ENCODE measurements at regions not wholly inside any gene's neighbourhood (a gene's known extent, or its start where the extent isn't known, plus 50 kb on each side); places are given as distances from the start of the nearest gene placed in this dataset.
"Not testable (repeated sequence)": the region's sequence is repeated elsewhere in the genome, so short reads cannot be mapped to it uniquely, and the experiment has no call there.

DNA sequence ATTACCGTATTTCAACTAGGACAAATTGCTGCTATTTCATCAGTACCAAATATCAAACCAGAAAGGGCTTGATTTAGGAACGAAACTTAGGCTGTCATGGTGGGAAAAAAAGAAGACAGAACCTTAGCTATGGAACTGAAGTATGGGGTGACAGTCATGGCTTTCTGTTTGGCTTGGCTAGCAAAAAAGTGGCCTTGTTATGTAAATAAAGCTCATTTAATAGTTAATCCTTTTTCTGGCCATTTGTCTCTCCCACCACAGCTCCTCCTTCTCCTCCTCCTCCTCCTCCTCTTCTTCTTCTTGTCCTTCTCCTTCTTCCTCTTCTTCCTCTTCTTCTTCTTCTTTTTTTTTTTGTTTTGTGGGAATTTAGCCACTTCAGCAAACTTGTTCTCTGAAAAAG lies 434.7 kb upstream of the NDST4 start:
- no peak for DNase-seq

DNA sequence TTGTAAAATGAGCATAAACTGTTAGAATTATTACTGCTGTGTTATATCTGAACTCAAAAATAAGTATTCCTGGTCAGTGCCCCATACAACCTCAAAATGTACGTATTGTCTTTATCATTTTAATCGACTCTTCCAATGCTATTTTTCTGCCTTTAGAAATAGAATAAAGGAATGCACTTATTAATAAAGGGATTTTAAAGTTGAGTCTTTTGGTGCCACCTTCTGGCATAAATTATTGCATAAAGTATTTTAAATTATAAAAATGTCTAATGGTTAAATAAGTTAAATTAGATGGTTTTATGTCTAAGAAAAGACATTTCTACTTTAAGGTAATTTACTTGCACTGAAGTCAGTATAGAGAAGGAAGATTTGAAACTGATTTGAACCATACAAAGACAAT lies 424.0 kb upstream of the NDST4 start:
- no peak for DNase-seq

DNA sequence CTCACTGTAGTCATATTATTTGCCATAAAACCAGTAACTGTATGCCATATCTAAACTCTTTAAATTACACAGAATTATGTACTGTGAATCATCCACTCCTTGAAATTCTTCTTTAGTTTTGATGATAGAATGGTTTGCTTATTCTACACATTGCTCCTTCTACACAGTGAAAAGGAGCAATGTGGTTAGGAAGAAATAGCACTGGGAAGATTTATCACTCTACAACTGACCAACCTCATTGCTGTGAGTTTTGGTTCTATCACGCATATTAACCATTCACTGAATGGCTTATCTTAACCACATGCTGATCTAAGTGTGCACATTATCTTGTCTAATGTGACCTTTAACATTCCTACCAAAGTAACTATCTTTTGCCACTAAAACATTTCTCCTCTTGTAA lies 415.7 kb upstream of the NDST4 start:
- no peak for DNase-seq

DNA sequence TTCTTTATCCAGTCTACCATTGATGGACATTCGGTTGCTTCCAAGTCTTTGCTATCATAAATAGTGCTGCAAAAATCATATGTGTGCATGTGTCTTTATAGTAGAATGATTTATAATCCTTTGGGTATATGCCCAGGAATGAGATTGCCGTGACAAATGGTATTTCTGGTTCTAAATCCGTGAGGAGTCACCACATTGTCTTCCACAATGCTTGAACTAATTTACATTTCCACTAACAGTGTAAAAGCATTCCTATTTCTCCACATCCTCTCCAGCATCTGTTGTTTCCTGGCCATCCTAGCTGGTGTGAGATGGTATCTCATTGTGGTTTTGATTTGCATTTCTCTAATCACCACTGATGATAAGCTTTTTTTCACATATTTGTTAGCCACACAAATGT lies 406.1 kb upstream of the NDST4 start:
- DNase-seq = not testable (repeated sequence)

DNA sequence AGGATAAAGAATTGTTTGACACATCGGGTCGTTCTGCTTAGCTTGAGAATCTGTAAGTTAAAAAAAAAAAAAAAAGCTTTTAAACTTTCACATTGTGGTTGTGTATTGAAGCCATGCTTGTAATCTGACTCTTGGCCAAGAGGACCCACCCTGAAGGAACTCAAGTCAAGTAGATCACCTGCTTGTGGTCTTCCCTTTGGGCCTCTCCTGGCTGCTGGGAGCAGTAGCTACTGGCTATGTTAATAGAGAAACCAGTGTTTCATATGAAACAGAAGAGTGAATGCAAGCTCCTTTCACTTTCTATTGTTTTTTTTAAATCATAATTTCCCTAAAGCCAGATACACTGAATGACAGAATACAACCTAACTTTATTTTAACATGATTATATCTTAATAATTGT lies 402.4 kb upstream of the NDST4 start:
- DNase-seq = no peak

DNA sequence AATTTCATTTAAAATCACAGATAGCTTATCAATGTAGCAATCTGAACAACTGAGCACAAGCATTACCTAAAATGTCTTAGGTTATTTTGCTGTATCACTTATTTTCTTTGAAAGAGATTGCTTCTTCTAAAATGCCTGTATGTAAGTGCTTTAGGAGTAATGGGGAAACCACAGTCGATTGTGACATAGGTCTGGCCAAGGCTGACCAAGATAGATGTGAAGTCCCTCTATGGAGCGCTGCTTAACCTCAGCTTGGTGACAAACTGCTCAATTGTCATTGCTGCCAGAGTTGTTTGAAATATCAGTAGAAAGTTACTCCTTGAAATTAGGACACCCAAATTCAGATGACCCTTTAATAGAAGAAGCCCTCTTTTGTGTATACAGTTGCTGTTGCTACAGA lies 401.9 kb upstream of the NDST4 start:
- no peak for DNase-seq

DNA sequence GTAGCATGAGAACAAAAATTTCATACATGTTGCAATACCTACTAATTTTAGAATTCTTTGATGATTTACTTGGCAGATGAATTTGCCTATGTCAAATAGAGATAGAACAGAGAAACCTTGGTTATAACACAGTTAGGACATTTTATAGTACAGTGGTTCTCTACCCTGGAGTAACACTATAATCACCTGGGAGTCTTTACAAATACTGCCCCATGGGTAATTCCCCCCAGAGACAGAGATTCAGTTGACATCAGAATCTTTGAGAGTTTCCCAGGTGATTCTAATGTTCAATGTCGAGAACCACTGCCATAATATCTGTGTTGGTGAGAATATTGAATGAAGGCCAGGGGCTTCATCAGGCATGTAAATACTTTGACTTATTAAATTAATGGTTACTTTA lies 401.3 kb upstream of the NDST4 start:
- no peak for DNase-seq

DNA sequence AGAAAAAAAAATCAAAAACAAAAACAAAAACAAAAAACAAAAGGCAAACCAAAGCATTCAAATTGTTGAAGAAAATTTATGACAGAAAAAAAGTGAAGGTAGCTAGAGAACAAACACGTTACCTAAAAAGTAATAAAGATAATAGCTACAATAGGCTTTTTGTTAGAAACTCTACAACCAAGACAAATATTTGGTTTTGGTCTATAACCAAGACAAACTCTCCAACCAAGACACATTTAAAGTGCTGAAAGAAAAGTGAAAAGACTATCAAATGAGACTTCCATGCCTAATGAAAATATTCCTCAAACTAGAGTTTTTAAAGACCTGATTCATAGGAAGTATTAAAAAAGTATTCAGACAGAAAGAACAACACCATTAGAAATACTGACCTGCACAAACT lies 391.9 kb upstream of the NDST4 start:
- no peak for DNase-seq

DNA sequence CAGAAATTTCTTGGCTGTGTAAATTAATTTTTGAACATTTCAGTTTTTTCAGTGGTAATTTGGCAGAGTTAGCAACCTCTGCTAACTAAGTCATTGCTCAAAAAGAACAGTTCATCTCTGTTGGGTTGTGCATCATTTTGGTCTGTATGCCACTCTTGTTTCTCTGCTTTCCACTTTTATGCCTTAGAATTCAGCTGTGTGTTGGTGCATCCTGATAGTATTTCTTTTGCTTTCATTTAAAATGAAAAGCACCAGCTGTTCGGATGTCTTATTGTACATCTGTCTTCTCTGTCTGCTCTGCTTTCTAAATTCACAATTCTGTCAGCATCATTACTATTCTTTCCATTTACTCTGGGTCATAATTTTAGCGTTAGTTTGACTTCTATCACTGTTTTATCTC lies 388.2 kb upstream of the NDST4 start:
- DNase-seq = no peak

DNA sequence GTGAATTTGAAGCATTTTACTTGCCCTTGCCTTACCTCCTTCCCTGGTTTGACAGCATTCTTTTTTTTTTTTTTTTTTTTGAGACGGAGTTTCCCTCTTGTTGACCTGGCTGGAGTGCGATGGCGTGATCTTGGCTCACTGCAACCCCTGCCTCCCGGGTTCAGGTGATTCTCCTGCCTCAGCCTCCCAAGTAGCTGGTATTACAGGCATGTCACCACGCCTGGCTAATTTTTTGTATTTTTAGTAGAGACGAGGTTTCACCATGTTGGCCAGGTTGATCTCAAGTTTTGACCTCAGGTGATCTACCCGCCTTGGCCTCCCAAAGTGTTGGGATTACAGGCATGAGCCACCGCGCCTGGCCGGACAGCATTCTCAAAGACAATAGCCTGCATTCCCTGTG lies 380.4 kb upstream of the NDST4 start:
- not testable (repeated sequence) for DNase-seq

DNA sequence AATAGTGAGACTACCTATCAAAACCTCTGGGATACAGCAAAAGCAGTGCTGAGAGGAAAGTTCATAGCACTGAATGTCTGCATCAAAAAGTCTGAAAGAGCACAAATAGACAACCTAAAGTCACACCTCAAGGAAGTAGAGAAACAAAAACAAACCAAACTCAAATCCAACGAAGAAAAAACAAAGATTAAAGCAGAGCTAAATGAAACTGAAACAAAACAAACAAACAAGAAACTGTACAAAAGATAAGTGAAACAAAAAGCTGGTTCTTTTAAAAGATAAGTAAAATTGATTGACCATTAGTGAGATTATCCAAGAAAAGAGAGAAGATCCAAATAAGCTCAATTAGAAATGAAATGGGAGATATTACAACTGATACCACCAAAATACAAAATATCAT lies 378.3 kb upstream of the NDST4 start:
- no peak for DNase-seq

DNA sequence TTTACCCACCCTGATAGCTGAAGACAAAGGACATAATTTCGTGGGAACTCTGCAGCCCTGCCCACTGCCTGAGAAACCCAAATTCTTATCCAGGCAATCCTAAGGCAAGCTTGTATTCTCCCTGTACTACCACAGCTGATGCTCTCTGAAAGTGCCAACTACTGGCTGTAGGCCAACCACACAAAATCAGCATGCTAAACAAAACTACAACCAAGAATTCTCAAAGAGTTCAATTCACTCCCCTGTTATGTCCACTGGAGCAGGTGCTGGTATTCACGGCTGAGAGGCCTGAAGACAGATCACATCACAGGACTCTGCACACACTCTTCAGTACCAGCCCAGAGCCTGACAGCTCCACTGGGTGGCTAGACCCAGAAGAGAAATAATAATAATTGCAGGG lies 375.9 kb upstream of the NDST4 start:
- no peak for DNase-seq

DNA sequence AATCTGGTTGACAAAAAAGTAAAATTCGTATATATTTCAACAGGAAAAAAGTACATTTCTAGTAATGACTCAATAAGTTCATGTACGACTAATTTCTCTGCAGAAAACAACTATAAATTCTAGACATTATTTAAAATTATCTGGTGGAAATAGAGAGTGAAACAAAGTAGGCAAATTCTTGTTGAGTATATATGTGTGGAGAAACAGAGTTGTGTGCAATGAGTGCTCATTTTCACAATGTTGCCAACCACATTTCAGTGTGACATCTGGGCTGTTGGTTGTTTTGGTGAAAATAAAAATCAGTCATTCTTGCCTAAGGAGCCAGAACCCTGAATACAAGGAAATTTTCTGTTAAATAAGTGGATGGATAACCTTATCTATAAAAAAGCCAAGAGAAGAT lies 372.0 kb upstream of the NDST4 start:
- no peak for DNase-seq

DNA sequence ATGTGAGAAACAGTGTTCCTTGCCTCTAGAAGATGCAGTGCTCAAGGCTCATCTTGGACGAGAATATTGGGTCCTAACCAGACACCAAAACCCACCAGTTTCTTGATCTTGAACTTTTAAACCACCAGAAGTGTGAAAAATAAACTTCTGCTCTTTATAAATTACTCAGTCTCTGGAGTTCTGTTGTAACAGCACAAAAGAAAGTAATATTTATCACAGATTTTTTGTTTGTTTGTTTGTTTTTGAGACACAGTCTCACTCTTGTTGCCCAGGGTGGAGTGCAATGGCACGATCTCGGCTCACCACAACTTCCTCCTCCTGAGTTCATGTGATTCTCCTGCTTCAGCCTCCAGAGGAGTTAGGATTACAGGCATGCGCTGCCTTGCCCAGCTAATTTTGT lies 371.1 kb upstream of the NDST4 start:
- DNase-seq = no peak

DNA sequence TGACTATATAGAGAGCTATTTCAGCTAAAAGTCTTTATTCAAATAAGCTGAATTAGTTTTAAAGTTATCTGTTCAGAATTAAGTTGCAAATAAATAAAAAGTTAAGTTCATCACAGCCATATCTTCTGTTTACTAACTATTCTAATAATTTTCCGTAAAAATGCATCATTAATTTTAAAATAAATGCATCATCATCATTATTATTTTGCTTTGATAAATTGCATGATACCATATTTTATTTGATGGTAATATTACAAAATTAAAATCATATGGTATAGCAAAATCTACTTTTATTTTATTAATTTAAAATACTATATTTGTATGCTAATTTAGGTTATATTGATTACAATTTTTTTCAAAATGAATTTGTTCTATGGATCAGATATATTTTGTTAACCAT lies 357.3 kb upstream of the NDST4 start:
- no peak for DNase-seq

DNA sequence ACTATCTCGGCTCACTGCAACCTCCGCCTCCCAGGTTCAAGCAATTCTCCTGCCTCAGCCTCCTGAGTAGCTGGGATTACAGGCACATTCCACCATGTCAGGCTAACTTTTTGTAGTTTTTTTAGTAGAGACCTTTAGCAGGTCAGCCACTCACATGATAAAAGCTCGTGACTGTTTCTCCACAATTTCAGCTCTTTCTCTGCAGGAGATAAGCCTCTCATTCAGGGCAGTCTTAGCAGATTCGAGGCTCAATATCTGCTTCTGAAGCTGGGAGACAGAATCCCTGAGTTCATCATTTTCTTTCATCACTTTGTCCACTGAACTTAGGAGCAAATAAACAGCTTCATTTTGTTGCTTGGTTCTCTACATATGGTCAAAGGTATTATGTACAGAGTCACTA lies 345.9 kb upstream of the NDST4 start:
- DNase-seq = not testable (repeated sequence)

DNA sequence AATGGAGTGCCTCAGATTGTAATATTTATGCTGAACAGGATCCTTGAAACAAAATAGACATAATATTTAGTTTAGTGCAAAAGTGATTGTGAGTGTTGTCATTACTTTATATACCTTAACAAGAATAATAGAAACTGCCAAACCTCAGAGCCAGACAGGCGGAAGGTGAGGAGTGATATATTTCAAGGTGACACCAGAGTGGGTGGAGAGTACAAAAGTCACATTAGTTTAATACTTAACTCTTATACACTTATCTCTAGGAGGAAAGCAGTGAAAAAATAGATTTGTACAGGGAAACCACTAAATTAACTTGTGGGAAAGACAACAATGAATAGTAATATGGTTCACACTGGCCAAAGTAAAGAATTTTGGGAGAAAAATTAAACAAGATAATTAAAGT lies 342.8 kb upstream of the NDST4 start:
- DNase-seq = no peak

DNA sequence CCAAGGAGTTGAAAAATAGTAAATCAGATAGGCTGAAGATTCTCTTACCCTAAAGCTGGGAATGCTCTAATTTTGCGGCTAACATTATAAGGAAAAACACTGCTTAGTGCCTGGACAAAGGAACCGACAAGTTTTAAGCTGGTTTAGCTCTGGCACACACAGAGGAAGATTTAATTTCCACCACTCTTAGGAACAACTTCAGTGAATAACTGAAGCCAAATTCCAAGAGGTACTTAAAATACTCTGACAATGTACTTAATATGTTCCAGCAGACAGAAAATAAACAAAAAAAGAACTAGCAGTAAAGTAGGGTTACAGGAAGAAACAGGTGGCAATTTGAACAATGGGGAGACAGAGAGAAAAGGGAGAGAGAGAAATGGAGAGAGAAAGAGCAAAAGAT lies 340.8 kb upstream of the NDST4 start:
- no peak for DNase-seq

DNA sequence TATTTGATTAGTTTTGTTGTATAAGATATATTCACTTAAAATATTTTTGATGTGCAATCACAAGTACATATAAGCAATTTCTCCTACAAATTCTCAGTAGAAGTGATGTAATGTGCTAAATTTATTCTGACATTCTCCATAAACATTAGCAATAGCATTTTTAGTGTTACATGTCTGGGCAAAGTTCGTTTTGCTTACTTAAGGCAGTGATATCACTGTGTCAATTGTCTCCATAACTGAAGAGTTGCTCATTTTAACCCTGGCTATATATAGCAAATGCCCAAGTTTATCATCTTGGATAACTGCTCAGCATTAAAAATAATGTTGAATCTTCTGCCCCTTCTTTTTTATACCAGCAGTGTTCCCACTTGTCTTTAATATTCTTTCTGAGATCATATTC lies 340.0 kb upstream of the NDST4 start:
- no peak for DNase-seq

DNA sequence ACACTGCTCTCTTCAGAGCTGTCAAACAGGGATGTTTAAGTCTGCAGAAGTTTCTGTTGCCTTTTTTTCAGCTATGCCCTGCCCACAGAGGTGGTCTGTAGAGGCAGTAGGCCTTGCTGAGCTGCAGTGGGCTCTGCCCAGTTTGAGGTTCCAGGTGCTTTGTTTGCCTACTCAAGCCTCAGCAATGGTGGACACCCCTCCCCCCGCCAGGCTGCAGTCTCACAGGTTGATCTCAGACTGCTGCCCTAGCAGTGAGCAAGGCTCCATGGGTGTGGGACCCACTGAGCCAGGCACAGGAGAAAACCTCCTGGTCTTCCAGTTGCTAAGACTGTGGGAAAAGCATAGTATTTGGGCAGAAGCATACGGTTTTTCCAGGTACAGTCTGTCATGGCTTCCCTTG lies 338.8 kb upstream of the NDST4 start:
- DNase-seq = not testable (repeated sequence)

DNA sequence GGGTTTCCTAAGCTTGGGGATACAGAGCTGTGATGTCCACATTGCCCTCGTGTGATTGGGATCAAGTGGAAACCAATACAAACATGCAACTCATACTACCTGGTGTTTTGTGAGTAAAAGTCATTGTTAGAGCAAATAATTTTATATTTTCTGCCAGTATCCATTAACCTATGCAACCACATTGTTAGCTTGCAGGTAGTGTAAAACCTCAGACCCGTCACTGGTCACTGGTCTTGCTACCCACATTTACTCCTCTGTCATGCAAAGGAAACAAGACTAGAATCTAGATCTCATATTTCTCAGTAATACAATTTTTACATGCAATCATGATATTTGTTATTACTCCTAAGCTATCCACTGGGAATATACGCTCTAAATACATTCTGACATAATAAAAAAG lies 324.3 kb upstream of the NDST4 start:
- no peak for DNase-seq

DNA sequence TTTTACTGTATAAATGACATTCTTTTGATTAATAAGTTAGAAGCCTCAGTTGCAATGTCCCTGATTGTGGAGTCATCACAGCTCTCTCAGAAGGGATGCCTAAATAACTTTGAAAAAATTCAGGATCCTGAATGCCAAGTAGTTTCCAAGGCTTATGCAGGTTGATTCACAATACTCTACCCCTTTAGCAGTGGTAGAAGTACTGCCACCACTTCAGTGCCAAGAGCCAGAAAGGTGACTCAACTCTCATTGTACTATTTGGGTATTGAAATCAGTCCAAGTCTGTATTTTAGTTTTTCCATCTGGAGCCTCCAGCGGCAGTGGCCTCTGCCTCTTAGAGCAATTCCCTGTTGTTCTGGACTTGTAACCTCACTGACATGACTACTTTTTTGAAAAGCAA lies 320.1 kb upstream of the NDST4 start:
- DNase-seq = no peak

DNA sequence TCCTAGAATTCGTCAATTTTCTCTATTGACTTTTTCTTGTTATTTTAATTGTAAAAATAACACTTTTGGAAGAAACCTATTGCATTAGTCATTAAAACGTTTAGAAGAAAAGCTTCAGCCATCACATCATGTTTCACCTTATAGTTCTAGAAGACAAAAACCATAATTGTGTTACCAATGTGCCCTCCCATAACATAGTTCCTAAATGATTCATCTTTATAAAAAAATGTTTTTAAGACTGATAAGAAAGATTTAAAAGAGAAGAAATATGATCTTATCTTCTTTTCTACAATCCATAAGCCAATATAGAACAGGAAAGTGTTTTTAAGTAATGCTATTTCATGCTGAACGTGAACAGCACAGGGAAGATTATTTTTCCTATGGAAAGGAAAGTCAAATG lies 316.6 kb upstream of the NDST4 start:
- DNase-seq = no peak

DNA sequence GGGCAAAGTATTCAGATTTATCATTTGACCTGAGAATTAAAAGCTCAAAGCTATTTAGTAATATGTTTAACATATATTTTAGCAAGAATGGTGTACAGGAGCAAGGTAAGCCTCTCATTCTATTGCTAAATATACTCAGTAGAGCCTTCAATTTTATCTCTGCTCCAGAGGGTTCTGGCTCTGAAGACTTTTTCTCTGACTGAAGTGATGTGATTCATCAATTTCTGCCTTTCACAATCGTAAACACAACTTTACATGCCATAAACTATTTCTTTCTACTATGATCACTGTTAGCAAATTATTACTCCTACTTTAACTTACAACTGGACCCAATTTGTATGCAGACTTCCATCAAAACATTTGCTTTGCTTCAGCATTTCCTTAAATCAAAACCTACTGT lies 315.0 kb upstream of the NDST4 start:
- no peak for DNase-seq

DNA sequence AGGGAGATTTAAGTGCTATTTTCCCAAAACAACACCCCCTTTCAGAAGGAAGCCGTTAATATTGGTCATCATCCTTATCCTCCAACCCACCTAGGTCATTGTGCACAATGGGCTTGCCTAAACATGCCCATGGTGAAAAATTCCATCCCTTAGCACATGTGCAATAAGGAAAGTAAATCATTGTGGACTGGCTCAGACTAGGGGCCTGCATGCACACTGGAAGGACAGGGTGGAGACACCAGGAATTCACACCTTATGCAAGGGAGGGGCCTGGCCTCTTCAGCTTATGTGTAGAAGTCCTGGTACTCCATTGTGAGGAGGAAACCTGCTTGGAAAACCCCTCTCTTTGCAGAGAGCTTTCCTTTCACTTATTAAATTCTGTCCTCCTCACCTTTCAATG lies 311.4 kb upstream of the NDST4 start:
- no peak for DNase-seq

DNA sequence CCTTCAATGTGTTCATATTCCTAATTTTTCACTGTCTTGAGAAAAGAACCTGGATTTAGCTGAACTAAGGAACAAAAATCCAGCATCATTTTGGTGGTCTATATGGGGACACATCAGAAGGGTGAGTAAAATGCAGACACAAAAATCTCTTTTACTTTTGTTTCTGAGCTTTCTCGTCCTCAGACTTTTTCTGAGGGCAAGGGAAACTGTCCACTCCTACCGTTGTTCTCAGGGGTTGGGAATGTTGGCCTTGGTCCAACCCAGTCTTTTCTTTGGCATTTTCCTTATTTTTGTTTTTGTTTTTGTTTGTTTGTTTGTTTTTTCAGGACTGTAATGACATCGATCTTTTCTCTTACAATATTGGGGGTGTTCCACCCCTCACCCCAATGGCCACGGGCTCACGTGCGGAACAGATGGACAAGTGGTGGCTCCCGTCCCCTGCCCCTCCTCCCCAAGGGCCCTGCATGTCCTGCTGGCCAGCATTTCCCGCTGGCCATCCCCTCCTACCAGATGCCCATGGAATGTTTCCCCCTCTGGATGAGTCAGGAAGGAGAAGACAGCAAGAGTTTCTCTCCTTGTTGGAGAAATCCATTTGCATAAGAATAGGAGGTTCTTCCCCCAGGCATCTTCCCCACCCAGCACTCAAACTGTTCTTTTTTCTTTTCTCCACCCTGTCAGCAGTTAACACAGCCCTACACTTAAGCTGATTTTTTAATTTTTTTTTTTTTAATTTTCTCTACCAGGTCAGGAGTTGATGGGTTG lies 305.4 kb upstream of the NDST4 start:
- DNase-seq = no peak

Data from amniotic stem cell (primary cell).